ES-I3 (cell line): ENCODE measurements at regions not wholly inside any gene's neighbourhood (a gene's known extent, or its start where the extent isn't known, plus 50 kb on each side); places are given as distances from the start of the nearest gene placed in this dataset.

Experiments used
- H3K36me3 ChIP-seq: 2 replicates; pipeline ENCODE4 v1.6.1; 2013; ENCODE audit warnings: mild to moderate bottlenecking, low read length, control low read depth, moderate library complexity; ENCODE audit not compliant: insufficient read depth
- H3K4me1 ChIP-seq: 2 replicates; pipeline ENCODE4 v1.6.1; 2013; ENCODE audit warnings: mild to moderate bottlenecking, control low read depth, low read length; ENCODE audit not compliant: insufficient read depth
- H3K9ac ChIP-seq: 2 replicates; pipeline ENCODE4 v1.6.1; 2013; ENCODE audit warnings: low read depth, mild to moderate bottlenecking, low read length, moderate library complexity
- H3K9me3 ChIP-seq: 2 replicates; pipeline ENCODE4 v1.6.1; 2013; ENCODE audit warnings: mild to moderate bottlenecking, low read length, moderate library complexity; ENCODE audit not compliant: control insufficient read depth, insufficient read depth

- Histone ChIP-seq H3K36me3 (no peaks in the 10 kb centered on the region), H3K9me3 (no peaks in the 10 kb centered on the region), H3K4me1 (no peaks in the 10 kb centered on the region), H3K9ac (no peak overlapping the region)
Observed at GRCh38 chr5:67518227-67518626, 321.6 kb upstream of the CD180 start.

- Histone ChIP-seq H3K36me3 (no peaks in the 10 kb centered on the region), H3K4me1 (no peaks in the 10 kb centered on the region), H3K9ac (no peak overlapping the region), H3K9me3 (no peaks in the 10 kb centered on the region)
Observed at GRCh38 chr5:67516948-67517565, 320.5 kb upstream of the CD180 start.

- no peaks in the 10 kb centered on the region for H3K36me3 ChIP-seq
- no peak overlapping the region for H3K9ac ChIP-seq
- no peaks in the 10 kb centered on the region for H3K9me3 ChIP-seq
- H3K4me1 ChIP-seq: no peaks in the 10 kb centered on the region
Observed at GRCh38 chr5:67515762-67516161, 319.2 kb upstream of the CD180 start.

GRCh38 chr5:67515020-67515689 lies 318.6 kb upstream of the CD180 start:
- no peaks in the 10 kb centered on the region for H3K9me3 ChIP-seq
- no peaks in the 10 kb centered on the region for H3K36me3 ChIP-seq
- H3K9ac ChIP-seq: no peak overlapping the region
- no peaks in the 10 kb centered on the region for H3K4me1 ChIP-seq

- Histone ChIP-seq H3K9ac (no peak overlapping the region), H3K36me3 (no peaks in the 10 kb centered on the region), H3K9me3 (no peaks in the 10 kb centered on the region)
Observed at GRCh38 chr5:67512758-67513157, 316.2 kb upstream of the CD180 start.

GRCh38 chr5:67511911-67512310 lies 315.3 kb upstream of the CD180 start:
- no peaks in the 10 kb centered on the region for H3K36me3 ChIP-seq

More at GRCh38 chr5:67512758-67513157, 316.2 kb upstream of the CD180 start:
- H3K4me1 ChIP-seq: no peaks in the 10 kb centered on the region

GRCh38 chr5:67510204-67510603 lies 313.6 kb upstream of the CD180 start:
- Histone ChIP-seq H3K9ac (no peak overlapping the region), H3K36me3 (no peaks in the 10 kb centered on the region), H3K9me3 (no peaks in the 10 kb centered on the region), H3K4me1 (no peaks in the 10 kb centered on the region)

More at GRCh38 chr5:67511911-67512310, 315.3 kb upstream of the CD180 start:
- H3K4me1 ChIP-seq: no peaks in the 10 kb centered on the region
- H3K9ac ChIP-seq: no peak overlapping the region
- H3K9me3 ChIP-seq: no peaks in the 10 kb centered on the region

GRCh38 chr5:67509402-67510186 lies 313.0 kb upstream of the CD180 start:
- Histone ChIP-seq H3K4me1 (no peaks in the 10 kb centered on the region), H3K9ac (no peak overlapping the region), H3K36me3 (no peaks in the 10 kb centered on the region), H3K9me3 (no peaks in the 10 kb centered on the region)

- H3K4me1 ChIP-seq: no peaks in the 10 kb centered on the region
- no peaks in the 10 kb centered on the region for H3K9me3 ChIP-seq
- no peak overlapping the region for H3K9ac ChIP-seq
- no peaks in the 10 kb centered on the region for H3K36me3 ChIP-seq
Observed at GRCh38 chr5:67506241-67506640, 309.6 kb upstream of the CD180 start.

GRCh38 chr5:67502951-67503350 lies 306.4 kb upstream of the CD180 start:
- Histone ChIP-seq H3K9me3 (no peaks in the 10 kb centered on the region; the same call in 1 of the 2 replicates), H3K4me1 (no peaks in the 10 kb centered on the region), H3K9ac (no peak overlapping the region), H3K36me3 (no peaks in the 10 kb centered on the region)

GRCh38 chr5:67496051-67496450 lies 299.5 kb upstream of the CD180 start:
- Histone ChIP-seq H3K4me1 (no peaks in the 10 kb centered on the region), H3K9me3 (no peaks in the 10 kb centered on the region; the same call in 1 of the 2 replicates), H3K36me3 (no peaks in the 10 kb centered on the region), H3K9ac (no peak overlapping the region)

- Histone ChIP-seq H3K9me3 (no peaks in the 10 kb centered on the region), H3K9ac (no peak overlapping the region), H3K36me3 (no peaks in the 10 kb centered on the region), H3K4me1 (no peaks in the 10 kb centered on the region)
Observed at GRCh38 chr5:67495072-67495471, 298.5 kb upstream of the CD180 start.

GRCh38 chr5:67494186-67494855 lies 297.7 kb upstream of the CD180 start:
- H3K4me1 ChIP-seq: no peaks in the 10 kb centered on the region
- no peak overlapping the region for H3K9ac ChIP-seq
- no peaks in the 10 kb centered on the region for H3K36me3 ChIP-seq
- no peaks in the 10 kb centered on the region for H3K9me3 ChIP-seq

GRCh38 chr5:67493676-67494075 lies 297.1 kb upstream of the CD180 start:
- H3K9me3 ChIP-seq: no peaks in the 10 kb centered on the region
- no peak overlapping the region for H3K9ac ChIP-seq
- no peaks in the 10 kb centered on the region for H3K4me1 ChIP-seq
- no peaks in the 10 kb centered on the region for H3K36me3 ChIP-seq
